H9 (cell line): ENCODE measurements at regions not wholly inside any gene's neighbourhood (a gene's known extent, or its start where the extent isn't known, plus 50 kb on each side); places are given as distances from the start of the nearest gene placed in this dataset.

Experiments
- DNase-seq: peaks from one replicate; pipeline ENCODE4 v3.0.0-alpha.2; 2017
- H2AFZ ChIP-seq: one replicate; pipeline ENCODE4 v1.6.1; 2013; ENCODE audit warnings: mild to moderate bottlenecking, low read length, control low read depth, moderate library complexity
- H2AK5ac ChIP-seq: 2 replicates; pipeline ENCODE4 v1.6.1; 2013; ENCODE audit warnings: low read length, control low read depth, mixed read lengths; ENCODE audit not compliant: insufficient read length
- H2BK120ac ChIP-seq: one replicate; pipeline ENCODE4 v1.6.1; 2013; ENCODE audit warnings: low read depth, mild to moderate bottlenecking, low read length, control low read depth, inconsistent platforms; ENCODE audit not compliant: poor library complexity, severe bottlenecking
- H2BK12ac ChIP-seq: 2 replicates; pipeline ENCODE4 v1.6.1; 2013; ENCODE audit warnings: low read length, control low read depth, mixed read lengths, low read depth; ENCODE audit not compliant: insufficient read length
- H2BK15ac ChIP-seq: 2 replicates; pipeline ENCODE4 v1.6.1; 2013; ENCODE audit warnings: low read depth, low read length, control low read depth
- H2BK20ac ChIP-seq: one replicate; pipeline ENCODE4 v1.6.1; 2013; ENCODE audit warnings: low read depth, mild to moderate bottlenecking, low read length, control low read depth, inconsistent platforms; ENCODE audit not compliant: poor library complexity, severe bottlenecking
- H2BK5ac ChIP-seq: 2 replicates; pipeline ENCODE4 v1.6.1; 2013; ENCODE audit warnings: low read length, control low read depth, mixed read lengths; ENCODE audit not compliant: insufficient read length
- H3K14ac ChIP-seq: 2 replicates; pipeline ENCODE4 v1.6.1; 2013; ENCODE audit warnings: low read length, control low read depth; ENCODE audit not compliant: insufficient read depth
- H3K18ac ChIP-seq: 2 replicates; pipeline ENCODE4 v1.6.1; 2013; ENCODE audit warnings: low read depth, mild to moderate bottlenecking, mixed read lengths, low read length, control low read depth; ENCODE audit not compliant: insufficient read length
- H3K23ac ChIP-seq: 2 replicates; pipeline ENCODE4 v1.6.1; 2013; ENCODE audit warnings: low read length, control low read depth, mixed read lengths, low read depth; ENCODE audit not compliant: insufficient read length
- H3K23me2 ChIP-seq: 2 replicates; pipeline ENCODE4 v1.6.1; 2013; ENCODE audit warnings: low read depth, mild to moderate bottlenecking, mixed read lengths, low read length, control low read depth; ENCODE audit not compliant: insufficient read length, poor library complexity, severe bottlenecking
- H3K27ac ChIP-seq: 2 replicates; pipeline ENCODE4 v1.5.1; 2013; ENCODE audit warnings: low read length, control low read depth, mixed read lengths, low read depth; ENCODE audit not compliant: insufficient read length
- H3K27me3 ChIP-seq: 2 replicates; pipeline ENCODE4 v1.6.1; 2013; ENCODE audit warnings: low read length, control low read depth, inconsistent platforms; ENCODE audit not compliant: insufficient read depth
- H3K4ac ChIP-seq: 2 replicates; pipeline ENCODE4 v1.6.1; 2013; ENCODE audit warnings: low read depth, mild to moderate bottlenecking, control low read depth, inconsistent platforms, low read length, moderate library complexity
- H3K4me1 ChIP-seq: 2 replicates; pipeline ENCODE4 v1.6.1; 2013; ENCODE audit warnings: low read length, control low read depth, inconsistent platforms; ENCODE audit not compliant: insufficient read depth
- H3K4me2 ChIP-seq: 2 replicates; pipeline ENCODE4 v1.6.1; 2013; ENCODE audit warnings: low read length, control low read depth, mixed read lengths; ENCODE audit not compliant: insufficient read length, insufficient read depth
- H3K56ac ChIP-seq: 2 replicates; pipeline ENCODE4 v1.6.1; 2013; ENCODE audit warnings: low read depth, mild to moderate bottlenecking, mixed read lengths, low read length, control low read depth; ENCODE audit not compliant: insufficient read length
- H3K79me1 ChIP-seq: 2 replicates; pipeline ENCODE4 v1.6.1; 2013; ENCODE audit warnings: low read depth, mild to moderate bottlenecking, moderate library complexity, low read length, control low read depth, inconsistent platforms; ENCODE audit not compliant: insufficient read depth, poor library complexity, severe bottlenecking
- H3K79me2 ChIP-seq: 2 replicates; pipeline ENCODE4 v1.6.1; 2013; ENCODE audit warnings: low read length, control low read depth, inconsistent platforms; ENCODE audit not compliant: insufficient read depth
- H3K9ac ChIP-seq: 2 replicates; pipeline ENCODE4 v1.6.1; 2013; ENCODE audit warnings: low read length, control low read depth, mixed read lengths; ENCODE audit not compliant: insufficient read length; ENCODE audit errors: extremely low read depth
- H3K9me3 ChIP-seq: one replicate; pipeline ENCODE4 v1.6.1; 2013; ENCODE audit warnings: low read depth, low read length, inconsistent platforms; ENCODE audit not compliant: control insufficient read depth
- H3T11ph ChIP-seq: one replicate; pipeline ENCODE4 v1.6.1; 2013; ENCODE audit warnings: mild to moderate bottlenecking, low read length, control low read depth, inconsistent platforms
- H4K20me1 ChIP-seq: one replicate; pipeline ENCODE4 v1.6.1; 2013; ENCODE audit not compliant: control insufficient read depth, insufficient read length, insufficient read depth
- H4K5ac ChIP-seq: 2 replicates; pipeline ENCODE4 v1.6.1; 2013; ENCODE audit warnings: low read depth, mild to moderate bottlenecking, mixed read lengths, low read length, control low read depth; ENCODE audit not compliant: insufficient read length
- H4K8ac ChIP-seq: replicated peaks from 2 replicates; pipeline ENCODE4 v1.6.1; 2013; ENCODE audit warnings: low read length, control low read depth, mixed read lengths, low read depth; ENCODE audit not compliant: insufficient read length
- H4K91ac ChIP-seq: 2 replicates; pipeline ENCODE4 v1.6.1; 2013; ENCODE audit warnings: low read depth, mild to moderate bottlenecking, moderate library complexity, mixed read lengths, low read length, control low read depth; ENCODE audit not compliant: insufficient read length
- H3K27ac Mint-ChIP-seq, 3 experiments: 2 replicates in 2 of 3; 3 replicates in 1 of 3; pipeline ENCODE4 v1.8.0; 2020 to 2021; ENCODE audit warnings: mixed read lengths in 3 of 3, mild to moderate bottlenecking in 1 of 3, moderate library complexity in 1 of 3
- H3K27me3 Mint-ChIP-seq: 2 replicates; pipeline ENCODE4 v1.8.0; 2021; ENCODE audit warnings: low read depth, mild to moderate bottlenecking, moderate library complexity, mixed read lengths
- H3K36me3 Mint-ChIP-seq, 3 experiments: 2 replicates in 2 of 3; 3 replicates in 1 of 3; pipeline ENCODE4 v1.8.0; 2020 to 2021; ENCODE audit warnings: low read depth in 3 of 3, mixed read lengths in 3 of 3; ENCODE audit not compliant: insufficient read depth in 1 of 3
- H3K4me1 Mint-ChIP-seq, 2 experiments: 2 replicates each; pipeline ENCODE4 v1.8.0; 2020; ENCODE audit warnings: mixed read lengths in 2 of 2
- H3K4me3 Mint-ChIP-seq, 2 experiments: 2 replicates in 1 of 2; 3 replicates in 1 of 2; pipeline ENCODE4 v1.8.0; 2020 to 2021; ENCODE audit warnings: mild to moderate bottlenecking in 2 of 2, mixed read lengths in 2 of 2, moderate library complexity in 1 of 2
- H3K9me3 Mint-ChIP-seq, 2 experiments: 2 replicates in 1 of 2; 3 replicates in 1 of 2; pipeline ENCODE4 v1.8.0; 2020; ENCODE audit warnings: mild to moderate bottlenecking in 2 of 2, mixed read lengths in 2 of 2, moderate library complexity in 1 of 2
- WGBS: extraction: QIAGEN DNeasy Blood & Tissue Kit; methylation state at CpG from one replicate; pipeline ENCODE4 v1.1.7; 2013; ENCODE audit warnings: missing lambda C conversion rate, low lambda C conversion rate, mixed read lengths; ENCODE audit not compliant: insufficient read length; ENCODE audit errors: extremely low coverage; 5-methylcytosine and 5-hydroxymethylcytosine counted together
- TF ChIP-seq, protein P1 (sequence below): fragments of 200-600 bp; sonication (generic); conservative IDR thresholded peaks from 3 replicates; pipeline ENCODE4 v1.8.0; 2021; ENCODE audit warnings: antibody characterized with exemption, mild to moderate bottlenecking

DNA sequence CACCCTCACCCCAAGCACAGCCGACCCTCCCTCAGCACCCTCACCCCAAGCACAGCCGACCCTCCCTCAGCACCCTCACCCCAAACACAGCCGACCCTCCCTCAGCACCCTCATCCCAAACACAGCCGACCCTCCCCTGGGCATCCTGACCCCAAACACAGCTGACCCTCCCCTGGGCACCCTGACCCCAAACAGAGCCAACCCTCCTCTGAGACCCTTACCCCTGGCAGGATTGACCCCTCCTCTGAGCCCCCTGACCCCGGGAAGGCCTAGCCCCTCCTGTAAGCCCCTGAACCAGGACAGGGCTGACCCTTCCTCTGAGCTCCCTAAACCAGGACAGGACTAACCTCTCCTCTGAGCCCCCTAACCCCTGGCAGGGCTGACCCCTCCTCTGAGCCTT is 84.4 kb upstream of the RAB6C start:
- no peak overlapping the region for H3K9ac ChIP-seq
- no peak overlapping the region for H2BK120ac ChIP-seq
- no peak overlapping the region for H2BK5ac ChIP-seq
- H4K20me1 ChIP-seq: no peaks in the 10 kb centered on the region
- H3K56ac ChIP-seq: no peak overlapping the region
- no peaks in the 10 kb centered on the region; a peak in 1 of 7 replicates for H3K36me3 Mint-ChIP-seq
- H4K8ac ChIP-seq: no peak overlapping the region
- TF ChIP-seq, protein P1, sequence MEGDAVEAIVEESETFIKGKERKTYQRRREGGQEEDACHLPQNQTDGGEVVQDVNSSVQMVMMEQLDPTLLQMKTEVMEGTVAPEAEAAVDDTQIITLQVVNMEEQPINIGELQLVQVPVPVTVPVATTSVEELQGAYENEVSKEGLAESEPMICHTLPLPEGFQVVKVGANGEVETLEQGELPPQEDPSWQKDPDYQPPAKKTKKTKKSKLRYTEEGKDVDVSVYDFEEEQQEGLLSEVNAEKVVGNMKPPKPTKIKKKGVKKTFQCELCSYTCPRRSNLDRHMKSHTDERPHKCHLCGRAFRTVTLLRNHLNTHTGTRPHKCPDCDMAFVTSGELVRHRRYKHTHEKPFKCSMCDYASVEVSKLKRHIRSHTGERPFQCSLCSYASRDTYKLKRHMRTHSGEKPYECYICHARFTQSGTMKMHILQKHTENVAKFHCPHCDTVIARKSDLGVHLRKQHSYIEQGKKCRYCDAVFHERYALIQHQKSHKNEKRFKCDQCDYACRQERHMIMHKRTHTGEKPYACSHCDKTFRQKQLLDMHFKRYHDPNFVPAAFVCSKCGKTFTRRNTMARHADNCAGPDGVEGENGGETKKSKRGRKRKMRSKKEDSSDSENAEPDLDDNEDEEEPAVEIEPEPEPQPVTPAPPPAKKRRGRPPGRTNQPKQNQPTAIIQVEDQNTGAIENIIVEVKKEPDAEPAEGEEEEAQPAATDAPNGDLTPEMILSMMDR: no peak
- H2AK5ac ChIP-seq: no peak overlapping the region
- no CpG with 5 or more reads among the region's 5 CpGs for WGBS
- H3K4me2 ChIP-seq: no peak overlapping the region
- no peak overlapping the region for H3K23ac ChIP-seq
- H2BK20ac ChIP-seq: no peak overlapping the region
- no peaks in the 10 kb centered on the region for H3K23me2 ChIP-seq
- H3K27ac Mint-ChIP-seq: peak overlapping the region in 1 of 3 experiments; percentile 26; a peak in 1 of 7 replicates
- H3K4ac ChIP-seq: no peak overlapping the region
- peaks cover 4 to 9% of the 10 kb centered on the region in 2 experiments; a peak in 4 of 5 replicates for H3K9me3 Mint-ChIP-seq
- H3T11ph ChIP-seq: no peak overlapping the region
- no peak overlapping the region for H3K14ac ChIP-seq
- no peaks in the 10 kb centered on the region for H3K79me2 ChIP-seq
- no peak overlapping the region for H4K5ac ChIP-seq
- H2BK12ac ChIP-seq: no peak overlapping the region
- no peaks in the 10 kb centered on the region for H3K4me1 ChIP-seq
- no peak overlapping the region for H3K18ac ChIP-seq
- H2AFZ ChIP-seq: no peak overlapping the region
- no peak overlapping the region for H3K4me3 Mint-ChIP-seq
- no peaks in the 10 kb centered on the region for H3K9me3 ChIP-seq
- no peaks in the 10 kb centered on the region for H3K79me1 ChIP-seq
- no peaks in the 10 kb centered on the region for H3K27me3 ChIP-seq
- H4K91ac ChIP-seq: no peak overlapping the region
- no peak overlapping the region for H3K27ac ChIP-seq
- H2BK15ac ChIP-seq: no peak overlapping the region
- H3K4me1 Mint-ChIP-seq: peaks cover 12 to 13% of the 10 kb centered on the region in 2 experiments
- no peak for DNase-seq
- H3K27me3 Mint-ChIP-seq: peaks cover 19% of the 10 kb centered on the region
